SK-MEL-5 (cell line): ENCODE measurements at regions not wholly inside any gene's neighbourhood (a gene's known extent, or its start where the extent isn't known, plus 50 kb on each side); places are given as distances from the start of the nearest gene placed in this dataset.
"Not testable (repeated sequence)": the region's sequence is repeated elsewhere in the genome, so short reads cannot be mapped to it uniquely, and the experiment has no call there.

Experiments used
- DNase-seq: peaks from one replicate; pipeline ENCODE4 v3.0.0-alpha.2; 2016; ENCODE audit warnings: low read depth, low spot score
- in situ Hi-C: cut with HindIII; loops from 2 replicates; pipeline ENCODE4 v1.10.0; 2016; ENCODE audit warnings: low sequenced_read_pairs, high pct_unique_total_duplicates, low pct_unique_long_range_greater_than_20kb

DNA sequence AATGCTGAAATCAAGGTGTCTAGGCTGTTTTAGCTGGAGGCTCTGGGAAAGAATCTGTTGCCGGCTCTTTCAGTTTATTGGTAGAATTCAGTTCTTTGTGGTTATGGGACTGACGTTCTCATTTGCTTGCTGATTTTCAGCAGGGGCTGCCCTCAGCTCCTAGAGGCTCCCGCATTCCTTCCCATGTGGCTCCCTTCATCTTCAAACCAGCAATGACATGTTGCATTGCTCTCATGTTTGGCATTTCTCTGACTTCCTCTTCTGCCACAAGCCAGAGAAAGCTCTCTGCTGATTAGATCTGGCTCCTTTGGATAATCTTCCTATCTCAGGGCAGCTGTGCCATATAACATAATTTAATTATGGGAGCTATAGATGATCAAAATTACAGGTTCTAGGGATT lies 360.3 kb downstream of the LRRC70 start:
- in situ Hi-C loops, result no loop called here
- no peak for DNase-seq

DNA sequence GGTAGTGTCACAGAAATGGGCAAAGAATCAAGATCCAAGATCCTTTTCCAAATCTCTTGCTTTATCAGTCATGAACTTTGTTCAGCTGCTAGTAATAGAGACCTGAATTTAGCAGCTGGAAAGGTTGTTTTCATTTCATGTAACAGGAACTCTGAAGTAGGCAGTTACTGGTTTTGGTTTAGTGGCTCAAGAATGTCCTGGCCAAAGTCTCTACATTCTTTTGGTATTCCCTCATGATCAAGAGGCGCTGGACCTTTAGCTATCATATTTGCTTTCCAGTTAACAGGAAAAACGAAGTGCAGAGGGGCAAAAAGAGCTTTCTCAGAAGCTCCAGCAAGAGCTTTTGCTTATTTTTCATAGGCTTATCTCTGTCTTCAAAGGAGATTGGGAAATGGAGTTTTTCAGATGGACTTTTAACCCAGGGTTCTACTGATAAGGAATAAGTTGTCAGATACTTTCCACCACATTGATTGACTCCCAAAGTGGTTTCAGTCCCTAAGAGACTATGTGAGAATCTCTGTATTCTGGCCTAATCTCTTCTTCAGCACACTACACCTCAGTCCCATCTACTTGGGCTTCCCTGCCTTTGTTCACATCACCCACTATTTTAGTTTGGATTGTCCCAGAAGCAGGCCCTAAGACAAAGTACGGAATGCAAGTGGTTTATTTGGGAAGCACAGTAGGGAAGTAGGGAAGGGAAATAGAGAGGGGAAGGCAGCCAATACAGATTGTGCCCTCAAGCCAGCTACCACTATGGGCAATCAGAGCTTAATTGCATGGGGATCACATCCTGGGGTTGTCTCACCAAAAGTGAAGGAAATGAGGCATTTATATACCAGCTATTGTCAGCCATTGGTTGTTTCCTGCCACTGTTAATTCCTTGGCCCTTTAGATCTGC lies 359.3 kb downstream of the LRRC70 start:
- in situ Hi-C loops, result no loop called here
- DNase-seq, result no peak

DNA sequence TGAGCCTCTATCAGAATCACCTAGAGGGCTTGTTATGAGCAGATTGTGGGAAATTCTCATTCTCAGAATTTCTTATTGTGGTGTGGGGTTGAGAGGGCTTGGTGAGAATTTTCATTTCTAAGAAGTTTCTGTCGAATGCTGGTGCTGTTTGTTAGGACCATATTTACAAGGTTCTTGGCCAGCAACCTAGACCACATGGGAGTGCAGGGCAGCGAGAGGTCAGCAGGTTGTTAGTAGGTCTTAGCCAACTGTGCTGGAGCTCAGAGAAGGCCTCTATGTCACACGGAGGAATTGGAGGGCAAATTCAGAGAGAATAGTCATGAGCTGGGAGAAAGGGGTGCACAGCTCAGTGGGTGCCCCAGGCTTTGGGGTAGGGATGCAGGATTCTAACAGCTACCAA lies 357.0 kb downstream of the LRRC70 start:
- no peak for DNase-seq
- in situ Hi-C loops, result no loop called here

DNA sequence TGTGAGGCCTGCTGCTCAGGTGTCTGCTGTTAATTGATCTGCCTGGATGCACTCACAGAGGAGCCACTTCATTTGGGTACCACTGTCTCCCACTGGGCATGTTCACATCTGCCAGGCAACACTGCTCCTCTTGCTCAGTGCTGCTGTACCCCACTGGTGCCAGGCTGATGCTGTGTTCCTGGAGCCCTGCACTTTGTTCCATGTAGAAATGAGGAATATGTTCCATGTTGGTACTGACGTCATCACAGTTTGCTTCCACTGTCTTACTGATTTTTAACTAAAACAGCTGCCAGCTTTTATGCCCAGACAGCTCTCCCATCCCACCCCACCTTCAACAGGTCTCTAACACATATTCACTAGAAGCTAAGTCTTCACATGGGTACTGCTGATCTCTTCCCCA lies 355.7 kb downstream of the LRRC70 start:
- DNase-seq, result no peak
- in situ Hi-C loops, result no loop called here

DNA sequence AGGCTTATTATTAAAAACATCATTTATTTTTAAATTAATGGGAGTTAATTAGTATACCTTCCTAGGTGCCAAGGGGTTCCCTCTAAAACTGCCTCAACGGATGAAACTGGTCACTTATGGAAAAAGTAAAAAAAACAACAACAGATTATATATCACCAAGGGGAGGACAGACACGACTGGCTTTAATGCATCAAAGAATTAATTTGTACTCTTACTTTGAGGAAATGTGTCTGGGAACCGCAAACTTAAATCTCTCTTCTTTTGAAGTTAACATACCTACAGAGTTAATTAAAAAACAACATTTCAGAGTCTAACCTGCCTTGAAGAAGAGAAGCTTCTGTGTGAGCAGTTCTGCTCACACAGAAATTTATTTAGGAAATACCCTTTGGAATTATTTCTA lies 354.6 kb downstream of the LRRC70 start:
- in situ Hi-C loops, result no loop called here
- DNase-seq, result no peak

DNA sequence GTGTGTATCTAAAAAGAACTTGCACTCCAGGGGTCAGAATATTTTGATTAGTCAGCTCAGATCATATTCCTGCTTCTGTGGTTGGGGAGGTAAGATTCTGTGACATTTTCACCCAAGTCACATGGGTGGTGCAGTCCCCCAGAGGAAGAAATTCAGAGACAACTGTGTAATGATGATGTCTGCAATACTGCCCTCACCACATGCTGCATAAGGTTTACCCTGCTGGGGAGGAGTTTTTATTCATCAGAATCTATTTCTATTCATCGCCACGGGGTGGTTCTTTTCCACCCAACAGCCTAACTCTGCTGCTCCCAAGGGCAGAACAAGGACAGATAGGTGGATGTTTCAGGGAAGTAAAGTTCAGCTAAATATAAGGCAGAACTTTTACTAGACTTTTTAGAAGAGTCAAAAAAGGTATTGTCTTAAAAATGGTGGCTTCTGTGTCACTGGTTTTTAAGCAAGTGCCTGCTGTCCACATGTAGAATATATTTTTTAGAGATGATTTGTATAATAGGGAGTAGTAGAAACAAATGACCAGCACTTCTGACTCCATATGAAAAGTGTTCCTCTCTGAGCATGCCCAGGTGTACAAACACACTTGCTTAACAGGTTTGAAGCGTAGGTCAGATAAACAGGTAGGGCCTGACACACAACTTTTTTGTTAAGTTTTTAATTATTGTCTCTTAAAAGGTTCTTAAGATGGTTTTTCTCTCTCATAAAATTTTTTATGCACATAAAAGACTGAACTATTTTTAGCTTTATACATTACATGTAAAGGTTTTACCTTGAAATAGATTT lies 352.7 kb downstream of the LRRC70 start:
- DNase-seq, result no peak
- in situ Hi-C loops, result no loop called here

DNA sequence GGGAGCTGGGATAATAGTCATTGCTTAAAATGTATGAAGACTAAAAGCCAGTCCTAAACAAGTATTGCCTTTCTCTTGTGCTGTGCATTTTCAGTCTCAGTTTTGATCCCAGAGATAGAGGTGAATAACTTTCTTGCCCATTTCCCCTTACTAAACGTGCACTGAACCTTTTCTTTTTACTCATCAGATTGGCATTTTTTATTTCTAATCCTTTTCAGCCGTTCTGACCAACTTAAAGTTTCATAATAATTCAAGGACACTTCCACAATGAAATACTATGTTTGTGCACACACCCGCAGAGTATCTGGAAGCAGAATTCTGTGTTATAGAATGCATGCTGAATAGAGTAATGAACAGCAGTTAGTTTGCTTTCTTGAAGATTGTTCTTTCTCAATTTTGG lies 343.6 kb downstream of the LRRC70 start:
- in situ Hi-C loops, result no loop called here
- no peak for DNase-seq

DNA sequence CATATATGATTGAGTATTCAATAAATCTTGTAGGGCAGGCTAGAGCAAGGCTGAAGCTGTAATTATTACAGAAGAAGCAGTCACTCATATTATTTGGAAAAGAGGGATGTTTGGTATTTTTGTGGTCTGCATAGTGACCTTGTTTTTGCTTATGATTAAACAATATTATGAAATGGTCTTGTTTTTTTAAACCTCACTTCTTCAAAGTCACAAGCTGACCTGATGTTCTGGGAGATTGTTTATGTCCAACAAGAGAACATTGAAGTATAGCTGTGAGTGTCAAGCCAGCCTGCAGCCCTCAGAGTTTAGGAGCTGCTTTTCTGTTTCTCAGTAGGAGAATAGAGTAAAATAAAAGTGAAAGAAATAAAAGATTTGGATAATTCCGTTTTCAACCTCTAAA lies 342.2 kb downstream of the LRRC70 start:
- in situ Hi-C loops, result no loop called here
- DNase-seq, result no peak

DNA sequence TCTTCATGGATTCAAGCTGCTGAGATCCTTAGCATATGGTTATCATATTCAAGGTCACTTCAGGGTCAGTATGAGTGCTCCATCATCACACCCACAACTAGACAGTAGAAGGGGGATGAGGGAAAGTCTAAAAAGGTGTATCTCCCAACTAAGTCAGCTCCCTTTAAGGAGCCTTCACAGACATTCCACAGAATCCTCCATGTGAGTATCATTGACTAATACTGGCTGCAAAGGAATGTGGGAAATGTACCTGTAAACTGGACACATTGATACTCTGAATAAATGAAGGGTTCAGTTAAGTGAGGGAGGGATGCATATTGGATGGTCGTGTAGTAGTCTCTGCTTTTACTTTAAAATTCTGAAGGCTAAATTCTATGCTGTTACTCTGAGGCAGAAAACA lies 330.7 kb downstream of the LRRC70 start:
- DNase-seq, result no peak
- in situ Hi-C loops, result no loop called here

DNA sequence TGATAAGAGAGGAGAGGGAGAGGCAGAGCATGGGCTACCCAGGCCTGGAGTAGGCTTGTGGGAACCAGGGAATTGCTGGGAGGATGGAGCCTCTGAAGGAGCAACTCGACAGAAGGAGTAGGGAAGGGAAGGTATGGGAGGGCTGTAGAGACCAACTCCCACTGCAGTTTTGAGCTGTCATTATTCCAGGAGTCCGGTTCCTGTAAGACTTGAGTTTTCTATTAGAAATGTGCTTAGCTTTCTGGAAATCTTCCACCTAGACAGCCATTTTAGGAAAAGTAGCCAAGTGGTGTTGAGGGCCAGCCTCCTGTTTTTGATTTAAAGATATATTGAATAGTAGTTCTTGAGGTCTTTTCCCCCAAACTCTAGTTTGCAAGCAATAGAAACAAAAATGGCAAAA lies 323.5 kb downstream of the LRRC70 start:
- DNase-seq, result no peak
- in situ Hi-C loops, result no loop called here

DNA sequence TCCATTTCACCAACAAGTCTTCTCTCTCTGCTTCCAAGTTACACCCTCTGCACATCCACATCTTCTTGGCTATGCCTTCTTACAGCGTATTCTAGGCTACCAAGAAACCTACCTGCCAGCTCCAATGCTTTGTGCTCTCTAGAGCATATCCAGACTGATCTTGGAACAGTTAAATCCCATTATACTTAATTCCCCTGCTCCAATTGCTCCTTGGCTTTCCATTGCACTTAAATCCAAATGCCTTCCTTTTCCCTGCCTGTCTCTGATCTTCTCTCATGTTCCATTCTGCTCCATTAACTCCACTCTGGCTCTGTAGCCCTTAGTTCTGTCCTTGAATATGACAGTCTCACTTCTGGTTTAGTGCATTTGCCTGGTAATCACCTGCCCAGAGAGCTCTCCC lies 322.4 kb downstream of the LRRC70 start:
- DNase-seq, result no peak
- in situ Hi-C loops, result no loop called here

DNA sequence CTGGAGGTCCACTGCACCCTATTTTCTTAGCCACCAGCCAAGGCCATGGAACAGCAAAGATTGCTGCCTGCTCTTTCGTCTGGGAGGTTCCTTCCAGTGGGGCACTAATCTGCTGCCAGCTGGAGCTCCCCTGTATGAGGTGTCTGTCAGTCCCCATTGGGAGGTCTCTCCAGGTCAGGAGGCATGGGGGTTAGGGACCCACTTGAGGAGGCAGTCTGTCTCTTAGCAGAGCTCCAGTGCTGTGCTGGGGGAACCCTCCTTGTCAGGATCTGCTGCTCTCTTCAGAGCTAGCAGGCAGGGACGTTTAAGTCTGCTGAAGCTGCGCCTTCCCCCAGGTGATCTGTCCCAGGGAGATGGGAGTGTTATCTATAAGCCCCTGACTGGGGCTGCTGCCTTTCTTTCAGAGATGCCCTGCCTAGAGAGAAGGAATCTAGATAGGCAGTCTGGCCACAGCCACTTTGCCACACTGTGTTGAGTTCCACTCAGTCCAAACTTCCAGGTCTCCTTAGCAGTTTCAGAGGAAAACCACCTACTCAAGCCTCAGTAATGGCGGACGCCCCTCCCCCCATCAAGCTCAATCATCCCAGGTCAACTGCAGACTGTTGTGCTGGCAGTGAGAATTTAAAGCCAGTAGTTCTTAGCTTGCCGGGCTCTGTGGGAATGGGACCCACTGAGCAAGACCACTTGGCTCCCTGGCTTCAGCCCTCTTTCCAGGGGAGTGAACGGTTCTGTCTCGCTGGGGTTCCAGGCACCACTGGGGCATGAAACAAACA lies 317.7 kb downstream of the LRRC70 start:
- no peak for DNase-seq
- in situ Hi-C loops, result no loop called here

DNA sequence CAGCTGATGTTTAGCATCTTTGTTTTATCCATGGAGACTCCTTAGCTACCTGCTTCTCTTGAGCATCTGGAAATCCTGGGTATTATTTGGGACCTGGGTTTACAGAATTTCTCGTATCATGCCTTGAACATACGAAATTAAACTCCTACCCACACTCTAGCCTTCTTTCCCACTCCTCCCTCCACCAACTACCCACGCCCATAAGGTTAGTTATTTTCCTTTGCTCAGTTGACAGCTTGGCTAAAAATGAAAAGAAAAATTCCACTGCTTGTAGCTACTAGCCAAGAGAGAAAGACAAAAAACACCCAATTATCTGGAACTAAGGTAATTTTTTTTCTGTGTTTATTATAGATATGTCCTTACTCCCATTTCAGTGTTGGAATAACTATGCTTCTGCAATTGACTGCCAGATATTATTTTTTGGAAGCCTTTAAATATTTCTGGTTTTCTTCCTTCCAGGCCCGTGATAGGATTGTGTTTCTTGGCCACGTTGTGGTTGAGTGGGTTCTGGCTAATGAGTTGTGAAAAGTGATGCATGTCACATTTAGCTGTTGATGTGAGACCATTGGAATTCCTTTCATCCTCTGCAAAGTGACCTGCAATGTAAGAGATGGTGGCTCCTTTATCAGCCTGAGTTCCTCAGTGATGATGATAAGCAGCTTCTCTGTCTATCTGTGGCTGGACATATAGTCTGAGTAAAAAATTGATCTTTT lies 308.1 kb downstream of the LRRC70 start:
- in situ Hi-C loops, result no loop called here
- DNase-seq, result no peak

DNA sequence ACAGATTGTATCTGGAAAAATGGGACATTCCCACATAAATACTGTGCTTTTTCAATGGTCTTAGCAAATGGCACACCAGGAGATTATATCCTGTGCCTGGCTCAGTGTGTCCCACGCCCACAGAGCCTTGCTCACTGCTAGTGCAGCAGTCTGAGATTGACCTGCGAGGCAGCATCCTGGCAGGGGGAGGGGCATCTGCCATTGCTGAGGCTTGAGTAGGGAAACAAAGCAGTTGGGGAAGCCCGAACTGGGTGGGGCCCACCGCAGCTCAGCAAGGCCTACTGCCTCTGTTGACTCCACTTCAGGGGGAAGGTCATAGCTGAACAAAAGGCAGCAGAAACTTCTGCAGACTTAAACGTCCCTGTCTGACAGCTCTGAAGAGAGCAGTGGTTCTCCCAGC lies 258.7 kb downstream of the LRRC70 start:
- DNase-seq, in situ Hi-C loops: not testable (repeated sequence)

DNA sequence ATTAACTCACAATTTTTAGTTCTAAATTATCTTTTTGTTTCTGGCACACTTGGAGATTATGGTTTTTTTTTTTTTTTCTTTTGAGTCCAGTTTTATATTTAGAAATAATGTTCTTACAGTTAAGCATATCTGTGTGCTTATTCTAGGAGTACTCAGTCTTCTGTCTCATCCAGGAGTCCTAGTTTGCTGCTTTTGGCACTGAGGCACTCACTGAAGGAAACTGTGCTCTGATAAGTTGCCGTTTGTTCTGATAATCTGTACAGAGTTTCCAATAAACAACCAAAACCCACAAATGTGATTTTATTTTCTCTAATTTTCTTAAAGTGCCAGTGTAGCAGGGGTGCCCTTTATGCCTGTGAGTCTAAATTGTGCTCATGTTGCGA lies 251.0 kb downstream of the LRRC70 start:
- in situ Hi-C loops, result no loop called here
- no peak for DNase-seq

DNA sequence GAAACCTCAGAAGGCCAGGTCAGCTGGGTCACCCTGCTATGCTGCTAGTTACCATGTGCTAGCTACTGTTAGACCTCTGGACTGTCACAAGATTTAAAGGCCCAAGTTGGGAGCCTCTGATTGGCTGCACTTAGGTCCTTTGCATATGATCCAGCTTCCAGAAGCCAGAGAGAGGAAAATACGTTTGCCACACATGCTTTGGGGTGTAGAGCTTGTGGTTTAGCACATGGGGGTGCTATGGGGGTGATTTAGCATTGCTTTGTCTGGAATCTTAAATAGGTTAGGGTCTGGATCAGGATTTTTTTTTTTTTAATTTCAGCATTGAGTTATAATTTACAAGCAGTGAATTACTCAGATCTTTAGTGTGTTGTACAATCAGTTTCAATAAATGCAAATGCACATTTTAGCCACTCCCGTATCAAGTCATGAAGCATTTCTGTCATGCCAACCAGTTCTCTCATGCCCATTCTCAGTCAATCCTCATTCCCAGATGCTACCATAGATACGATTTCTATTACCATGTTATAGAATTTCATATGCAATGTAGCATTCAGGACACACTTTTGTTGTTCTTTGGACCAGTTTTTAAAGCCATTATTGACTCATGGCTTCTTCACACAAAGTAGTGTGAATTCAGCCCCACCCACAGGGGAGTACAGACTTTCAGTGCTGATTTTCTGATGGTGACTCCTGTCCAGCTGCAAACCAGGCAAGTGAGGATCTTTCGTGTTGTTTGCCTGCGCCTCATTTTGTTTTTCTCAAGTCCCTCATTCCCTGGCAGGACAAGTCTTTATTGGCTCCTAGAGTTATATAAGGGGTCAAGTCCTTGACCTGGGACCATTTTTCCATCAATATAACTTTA lies 250.4 kb downstream of the LRRC70 start:
- in situ Hi-C loops, result no loop called here
- DNase-seq, result no peak

DNA sequence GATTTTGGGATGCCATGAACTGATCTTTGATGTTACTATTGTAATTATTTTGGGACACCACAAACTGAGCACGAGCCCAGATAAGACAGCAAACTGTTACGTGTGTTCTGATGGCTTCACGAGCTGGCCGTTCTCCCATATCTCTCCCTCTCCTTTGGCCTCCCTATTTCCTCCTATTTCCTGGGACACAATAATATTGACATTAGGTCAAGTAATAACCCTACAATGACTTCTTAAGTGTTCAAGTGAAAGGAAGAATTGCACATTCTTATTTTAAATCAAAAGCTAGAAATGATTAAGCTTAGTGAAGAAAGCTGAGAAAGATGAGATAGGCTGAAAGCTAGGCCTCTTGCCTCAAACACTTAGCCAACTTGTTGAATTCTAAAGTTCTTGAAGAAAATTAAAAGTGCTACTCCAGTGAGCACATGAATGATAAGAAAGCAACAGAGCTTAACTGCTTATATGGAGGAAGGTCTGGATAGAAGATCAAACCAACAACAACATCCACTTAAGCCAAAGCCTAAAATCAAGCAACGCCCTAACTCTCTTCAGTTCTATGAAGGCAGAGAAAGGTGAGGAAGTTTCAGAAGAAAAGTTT lies 247.1 kb downstream of the LRRC70 start:
- no peak for DNase-seq
- in situ Hi-C loops, result no loop called here
